DMS114 treated with DMSO at 0.1 percent for 48 hours (cell line): ENCODE measurements at regions not wholly inside any gene's neighbourhood (a gene's known extent, or its start where the extent isn't known, plus 50 kb on each side); places are given as distances from the start of the nearest gene placed in this dataset.
"Not testable (repeated sequence)": the region's sequence is repeated elsewhere in the genome, so short reads cannot be mapped to it uniquely, and the experiment has no call there.

ENCODE experiments used
- DNase-seq: peaks from one replicate; lab custom pipeline; 2025; ENCODE audit not compliant: unreplicated experiment; lab: John Stamatoyannopoulos, UW

GRCh38 chr7:63096141-63096540 lies 902.5 kb upstream of the ZNF722 start:
- DNase-seq, result no peak

- no peak for DNase-seq
Measured at GRCh38 chr7:63104666-63105065, 894.0 kb upstream of the ZNF722 start.

GRCh38 chr7:63105978-63106377 lies 892.7 kb upstream of the ZNF722 start:
- no peak for DNase-seq

GRCh38 chr7:63106506-63107388 lies 891.9 kb upstream of the ZNF722 start:
- DNase-seq, result no peak

GRCh38 chr7:63111511-63111910 lies 887.1 kb upstream of the ZNF722 start:
- DNase-seq, result not testable (repeated sequence)

GRCh38 chr7:63112764-63113712 lies 885.6 kb upstream of the ZNF722 start:
- DNase-seq, result no peak

- DNase-seq, result no peak
Measured at GRCh38 chr7:63113713-63114285, 884.9 kb upstream of the ZNF722 start.

- no peak for DNase-seq
Measured at GRCh38 chr7:63114371-63114985, 884.2 kb upstream of the ZNF722 start.
